GM12864 (cell line): ENCODE measurements at regions not wholly inside any gene's neighbourhood (a gene's known extent, or its start where the extent isn't known, plus 50 kb on each side); places are given as distances from the start of the nearest gene placed in this dataset.
"Not testable (repeated sequence)": the region's sequence is repeated elsewhere in the genome, so short reads cannot be mapped to it uniquely, and the experiment has no call there.

Source experiments
- DNase-seq: peaks from one replicate; pipeline ENCODE4 v3.0.0-alpha.2; 2011; ENCODE audit warnings: low read depth
- H3K4me3 ChIP-seq: 2 replicates; pipeline ENCODE4 v1.5.1; 2011; ENCODE audit warnings: mild to moderate bottlenecking, low read depth, low read length, control low read depth
- CTCF ChIP-seq: IDR thresholded peaks from 2 replicates; pipeline ENCODE4 v1.5.1; 2011; ENCODE audit warnings: low read depth, mild to moderate bottlenecking, moderate library complexity, low read length, control low read depth, inconsistent platforms; ENCODE audit errors: missing control alignments

GRCh38 chrX:54615109-54615508 is 85.1 kb downstream of the GNL3L start:
- TF ChIP-seq CTCF: no peak
- no peak overlapping the region for H3K4me3 ChIP-seq
- DNase-seq: no peak

- DNase-seq: no peak
- H3K4me3 ChIP-seq: no peak overlapping the region
- no peak for TF ChIP-seq CTCF
These were observed 103.6 kb downstream of the GNL3L start for GRCh38 chrX:54633641-54634040.

- H3K4me3 ChIP-seq: peak overlapping the region; percentile 55; the same call in 1 of the 2 replicates
These were observed 109.0 kb downstream of the GNL3L start for GRCh38 chrX:54639018-54639345.

GRCh38 chrX:54639346-54640102 is 109.5 kb downstream of the GNL3L start:
- peak; percentile 87 for DNase-seq
- peak; percentile 56 for TF ChIP-seq CTCF
- H3K4me3 ChIP-seq: peak overlapping the region; percentile 55

More at GRCh38 chrX:54639018-54639345, 109.0 kb downstream of the GNL3L start:
- no peak for DNase-seq
- TF ChIP-seq CTCF: no peak

- no peak for DNase-seq
- H3K4me3 ChIP-seq: peak overlapping the region; percentile 55
- no peak for TF ChIP-seq CTCF
These were observed 110.2 kb downstream of the GNL3L start for GRCh38 chrX:54640103-54640690.

GRCh38 chrX:54640736-54641135 is 110.7 kb downstream of the GNL3L start:
- DNase-seq: no peak
- TF ChIP-seq CTCF: no peak
- H3K4me3 ChIP-seq: no peak overlapping the region

GRCh38 chrX:54641530-54641929 is 111.5 kb downstream of the GNL3L start:
- DNase-seq: no peak
- no peak for TF ChIP-seq CTCF
- no peak overlapping the region for H3K4me3 ChIP-seq

GRCh38 chrX:54647607-54648006 is 117.6 kb downstream of the GNL3L start:
- not testable (repeated sequence) for H3K4me3 ChIP-seq, DNase-seq
